Hepatocyte (in vitro differentiated cells): ENCODE measurements at regions not wholly inside any gene's neighbourhood (a gene's known extent, or its start where the extent isn't known, plus 50 kb on each side); places are given as distances from the start of the nearest gene placed in this dataset.
"Not testable (repeated sequence)": the region's sequence is repeated elsewhere in the genome, so short reads cannot be mapped to it uniquely, and the experiment has no call there.

Source experiments
- EZH2 ChIP-seq: fragments of 200-600 bp; sonication (generic); IDR thresholded peaks from 2 replicates; pipeline ENCODE4 v1.6.1; 2016; ENCODE audit warnings: antibody characterized with exemption, mild to moderate bottlenecking, borderline replicate concordance
- TF ChIP-seq, protein P1 (sequence below): fragments of 200-600 bp; sonication (generic); IDR thresholded peaks from 2 replicates; pipeline ENCODE4 v1.5.1; 2016; ENCODE audit warnings: antibody characterized with exemption, mild to moderate bottlenecking; ENCODE audit not compliant: poor library complexity

DNA sequence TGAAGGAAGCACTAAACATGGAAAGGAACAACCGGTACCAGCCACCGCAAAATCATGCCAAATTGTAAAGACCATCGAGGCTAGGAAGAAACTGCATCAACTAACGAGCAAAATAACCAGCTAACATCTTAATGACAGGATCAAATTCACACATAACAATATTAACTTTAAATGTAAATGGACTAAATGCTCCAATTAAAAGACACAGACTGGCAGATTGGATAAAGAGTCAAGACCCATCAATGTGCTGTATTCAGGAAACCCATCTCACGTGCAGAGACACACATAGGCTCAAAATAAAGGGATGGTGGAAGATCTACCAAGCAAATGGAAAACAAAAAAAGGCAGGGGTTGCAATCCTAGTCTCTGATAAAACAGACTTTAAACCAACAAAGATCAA lies 206.3 kb downstream of the SLC38A4 start:
- TF ChIP-seq, protein P1, sequence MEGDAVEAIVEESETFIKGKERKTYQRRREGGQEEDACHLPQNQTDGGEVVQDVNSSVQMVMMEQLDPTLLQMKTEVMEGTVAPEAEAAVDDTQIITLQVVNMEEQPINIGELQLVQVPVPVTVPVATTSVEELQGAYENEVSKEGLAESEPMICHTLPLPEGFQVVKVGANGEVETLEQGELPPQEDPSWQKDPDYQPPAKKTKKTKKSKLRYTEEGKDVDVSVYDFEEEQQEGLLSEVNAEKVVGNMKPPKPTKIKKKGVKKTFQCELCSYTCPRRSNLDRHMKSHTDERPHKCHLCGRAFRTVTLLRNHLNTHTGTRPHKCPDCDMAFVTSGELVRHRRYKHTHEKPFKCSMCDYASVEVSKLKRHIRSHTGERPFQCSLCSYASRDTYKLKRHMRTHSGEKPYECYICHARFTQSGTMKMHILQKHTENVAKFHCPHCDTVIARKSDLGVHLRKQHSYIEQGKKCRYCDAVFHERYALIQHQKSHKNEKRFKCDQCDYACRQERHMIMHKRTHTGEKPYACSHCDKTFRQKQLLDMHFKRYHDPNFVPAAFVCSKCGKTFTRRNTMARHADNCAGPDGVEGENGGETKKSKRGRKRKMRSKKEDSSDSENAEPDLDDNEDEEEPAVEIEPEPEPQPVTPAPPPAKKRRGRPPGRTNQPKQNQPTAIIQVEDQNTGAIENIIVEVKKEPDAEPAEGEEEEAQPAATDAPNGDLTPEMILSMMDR = not testable (repeated sequence)
- TF ChIP-seq EZH2 = not testable (repeated sequence)
